HCT116 (cell line): ENCODE measurements at regions not wholly inside any gene's neighbourhood (a gene's known extent, or its start where the extent isn't known, plus 50 kb on each side); places are given as distances from the start of the nearest gene placed in this dataset.

Source experiments
- ATAC-seq: fragments of 200-7000 bp; cut with Tn5 transposase; 2 replicates; pipeline ENCODE4 v1.9.1; 2020; ENCODE audit warnings: mild to moderate bottlenecking, moderate library complexity
- BruUV-seq: library from RNA; stranded (reverse); fragments of 400-500 nt; replicated peaks from 2 replicates; lab custom pipeline; 2021; lab: Mats Ljungman, UMichigan
- CTCF ChIA-PET: fragments of 300-600 bp; sonication (Branson Sonifier 250); formaldehyde crosslinking; loops from one replicate; lab custom pipeline; 2021; ENCODE audit warnings: antibody characterized with exemption; lab: Charles Lee
- POLR2A ChIA-PET: fragments of 300-600, 350-600 bp; sonication (Branson Sonifier 250); formaldehyde crosslinking; loops from one replicate; lab custom pipeline; 2021; ENCODE audit warnings: antibody characterized with exemption; lab: Charles Lee
- RAD21 ChIA-PET, 2 experiments: fragments of 300-600 bp; sonication (Branson Sonifier 250); formaldehyde crosslinking; loops; one replicate each; lab custom pipeline; 2023; ENCODE audit warnings: low total read pairs in 2 of 2; ENCODE audit not compliant: uncharacterized antibody in 2 of 2, unreplicated experiment in 2 of 2, low non-redundant PET in 1 of 2; lab: Charles Lee
- DNase-seq: peaks from one replicate; pipeline ENCODE4 v3.0.0-alpha.2; 2010; ENCODE audit warnings: low read depth, low spot score
- H2AFZ ChIP-seq: fragments of 200-600 bp; shearing (Covaris generic), sonication (generic); 2 replicates; pipeline ENCODE4 v1.6.1; 2017; ENCODE audit warnings: low read depth, mixed run types, mixed read lengths, antibody characterized with exemption, low read length; ENCODE audit not compliant: poor library complexity, severe bottlenecking
- H3K27ac ChIP-seq: 2 replicates; pipeline ENCODE4 v1.5.1; 2012; ENCODE audit warnings: low read depth, low read length
- H3K27me3 ChIP-seq: fragments of 200-600 bp; sonication (generic); 2 replicates; pipeline ENCODE4 v1.6.1; 2016; ENCODE audit warnings: mixed run types, low read length, mixed read lengths; ENCODE audit not compliant: insufficient read depth
- H3K36me3 ChIP-seq, 2 experiments: fragments of 200-500 bp in 1 of 2; fragments of 200-600 bp in 1 of 2; sonication (Bioruptor generic) in 1 of 2; sonication (generic) in 1 of 2; 2 replicates each; pipeline versions ENCODE4 v1.5.1 to v1.6.1; 2014 to 2016; ENCODE audit warnings: low read length in 2 of 2, inconsistent platforms in 1 of 2, mixed read lengths in 1 of 2, mixed run types in 1 of 2; ENCODE audit not compliant: insufficient read depth in 2 of 2, control insufficient read depth in 1 of 2
- H3K4me1 ChIP-seq, 2 experiments: fragments of 200-600 bp in 1 of 2; sonication (generic) in 1 of 2; 2 replicates each; pipeline versions ENCODE4 v1.5.1 to v1.6.1; 2012 to 2017; ENCODE audit warnings: low read length in 2 of 2, inconsistent platforms in 1 of 2, mild to moderate bottlenecking in 1 of 2, mixed read lengths in 1 of 2, mixed run types in 1 of 2, moderate library complexity in 1 of 2; ENCODE audit not compliant: insufficient read depth in 2 of 2, control insufficient read depth in 1 of 2
- H3K4me2 ChIP-seq: fragments of 200-600 bp; sonication (generic); 2 replicates; pipeline ENCODE4 v1.6.1; 2017; ENCODE audit warnings: mixed run types, low read length, mixed read lengths
- H3K4me3 ChIP-seq, 2 experiments: fragments of 200-600 bp in 1 of 2; sonication (generic) in 1 of 2; replicated peaks in 1 of 2; 2 replicates each; pipeline ENCODE4 v1.5.1; 2011 to 2016; ENCODE audit warnings: low read length in 2 of 2, control low read depth in 1 of 2, low read depth in 1 of 2, mild to moderate bottlenecking in 1 of 2, mixed read lengths in 1 of 2, mixed run types in 1 of 2
- H3K79me2 ChIP-seq: fragments of 200-600 bp; sonication (generic); 2 replicates; pipeline ENCODE4 v1.6.1; 2017; ENCODE audit warnings: mild to moderate bottlenecking, mixed run types, low read length, moderate library complexity, mixed read lengths; ENCODE audit not compliant: insufficient read depth
- H3K9ac ChIP-seq: fragments of 200-600 bp; sonication (generic); 2 replicates; pipeline ENCODE4 v1.6.1; 2016; ENCODE audit warnings: low read length, mixed read lengths
- H3K9me2 ChIP-seq: fragments of 200-600 bp; sonication (generic), shearing (Covaris generic); 2 replicates; pipeline ENCODE4 v1.6.1; 2017; ENCODE audit warnings: mixed run types, mild to moderate bottlenecking, moderate library complexity; ENCODE audit not compliant: insufficient read depth
- H3K9me3 ChIP-seq, 2 experiments: fragments of 200-500 bp in 1 of 2; fragments of 200-600 bp in 1 of 2; sonication (Bioruptor generic) in 1 of 2; sonication (generic) in 1 of 2; 2 replicates each; pipeline ENCODE4 v1.6.1; 2014 to 2017; ENCODE audit warnings: low read length in 2 of 2, mixed read lengths in 2 of 2, inconsistent platforms in 1 of 2, low read depth in 1 of 2, mild to moderate bottlenecking in 1 of 2, mixed run types in 1 of 2, moderate library complexity in 1 of 2; ENCODE audit not compliant: control insufficient read depth in 1 of 2, insufficient read depth in 1 of 2
- H4K20me1 ChIP-seq: fragments of 200-600 bp; sonication (generic), shearing (Covaris generic); 2 replicates; pipeline ENCODE4 v1.6.1; 2017; ENCODE audit warnings: mixed run types, mild to moderate bottlenecking, moderate library complexity; ENCODE audit not compliant: insufficient read depth
- CBX3 ChIP-seq: IDR thresholded peaks from 2 replicates; pipeline ENCODE4 v1.6.1; 2012; ENCODE audit warnings: low read depth
- ELF1 ChIP-seq: IDR thresholded peaks from 2 replicates; pipeline ENCODE4 v1.6.1; 2012; ENCODE audit warnings: low read depth, borderline replicate concordance
- EZH2 ChIP-seq: fragments of 200-600 bp; sonication (generic); IDR thresholded peaks from 2 replicates; pipeline ENCODE4 v1.6.1; 2017; ENCODE audit warnings: antibody characterized with exemption, mixed run types
- FOSL1 ChIP-seq: IDR thresholded peaks from 2 replicates; pipeline ENCODE4 v1.6.1; 2012; ENCODE audit warnings: low read depth
- JUND ChIP-seq: IDR thresholded peaks from 2 replicates; pipeline ENCODE4 v1.6.1; 2012
- POLR2A ChIP-seq: IDR thresholded peaks from 2 replicates; pipeline ENCODE4 v1.7.0; 2011; ENCODE audit warnings: borderline replicate concordance; ENCODE audit not compliant: insufficient read depth, insufficient read length; ENCODE audit errors: extremely low read depth
- RAD21 ChIP-seq: IDR thresholded peaks from 2 replicates; pipeline ENCODE4 v1.6.1; 2012; ENCODE audit warnings: low read depth, mild to moderate bottlenecking
- SP1 ChIP-seq: IDR thresholded peaks from 2 replicates; pipeline ENCODE4 v1.6.1; 2012; ENCODE audit warnings: low read depth
- YY1 ChIP-seq: IDR thresholded peaks from 2 replicates; pipeline ENCODE4 v1.6.1; 2011; ENCODE audit warnings: low read length, low read depth, moderate library complexity, mild to moderate bottlenecking; ENCODE audit not compliant: insufficient replicate concordance; ENCODE audit errors: extremely low read depth
- ZFX ChIP-seq: fragments of 450-650 bp; IDR thresholded peaks from 2 replicates; pipeline ENCODE4 v1.6.1; 2017
- ZNF274 ChIP-seq: fragments of 200-500 bp; sonication (Bioruptor generic); IDR thresholded peaks from 2 replicates; pipeline ENCODE4 v1.6.1; 2014; ENCODE audit warnings: mild to moderate bottlenecking, low read depth, low read length, inconsistent platforms
- intact Hi-C: fragments of 100-400 bp; cut with micrococcal nuclease; formaldehyde crosslinking; loops from 2 replicates; pipeline ENCODE4 v1.10.0; 2022
- TF ChIP-seq, protein P1 (sequence below), 3 experiments: fragments of 200-600 bp in 1 of 3; sonication (generic) in 1 of 3; IDR thresholded peaks in 2 of 3; conservative IDR thresholded peaks in 1 of 3; 2 replicates each; pipeline ENCODE4 v1.5.1; 2012 to 2017; ENCODE audit warnings: low read depth in 2 of 3, low read length in 2 of 3, antibody characterized with exemption in 1 of 3, borderline replicate concordance in 1 of 3, control low read depth in 1 of 3, mild to moderate bottlenecking in 1 of 3, mixed read lengths in 1 of 3, mixed run types in 1 of 3, moderate library complexity in 1 of 3; ENCODE audit not compliant: insufficient read depth in 1 of 3
- TF ChIP-seq, protein P2 (sequence below): IDR thresholded peaks from 2 replicates; pipeline ENCODE4 v1.6.1; 2011; ENCODE audit warnings: mild to moderate bottlenecking, low read length, moderate library complexity; ENCODE audit not compliant: insufficient replicate concordance; ENCODE audit errors: extremely low read depth

DNA sequence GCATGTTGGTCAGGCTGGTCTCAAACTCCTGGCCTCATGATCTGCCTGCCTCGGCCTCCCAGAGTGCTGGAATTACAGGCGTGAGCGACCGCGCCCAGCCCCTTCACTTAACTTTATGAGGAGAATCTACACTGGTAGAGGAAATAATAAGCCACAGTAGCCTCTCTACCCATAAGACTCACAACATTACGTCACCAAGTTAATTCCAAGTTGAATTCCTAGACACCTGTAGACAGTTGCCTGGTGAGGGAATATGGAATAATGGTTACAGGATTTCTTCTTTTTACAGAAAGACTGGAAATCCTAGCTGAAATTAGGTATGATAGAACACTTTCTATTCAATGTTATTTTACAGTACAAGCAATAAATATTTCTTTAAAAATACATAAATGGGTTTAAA, 854.5 kb upstream of the EYS start (continued):
- TF ChIP-seq RAD21 (no peak), ELF1 (no peak), CBX3 (no peak)

DNA sequence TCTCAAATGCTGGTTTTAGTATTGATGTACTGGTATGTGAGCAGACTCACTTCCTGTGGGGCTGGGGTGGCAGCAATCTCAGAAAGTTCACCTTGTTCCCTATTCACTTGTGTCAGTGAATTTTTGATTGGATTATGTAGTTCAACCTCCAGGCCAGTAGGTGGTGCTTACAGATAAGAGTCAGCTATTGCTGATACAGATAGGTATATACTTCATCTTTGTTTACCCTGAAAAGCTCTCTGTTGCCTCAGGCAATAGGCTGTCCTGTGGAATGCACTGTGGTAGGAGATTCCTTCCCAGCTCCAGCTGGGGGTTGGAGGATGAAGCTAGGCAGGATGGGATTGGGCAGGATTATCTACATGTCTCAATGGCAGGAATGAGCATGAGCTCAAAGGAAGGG, 851.2 kb upstream of the EYS start:
- Histone ChIP-seq H3K9me3 (peaks cover 6 to 10% of the 10 kb centered on the region in 2 experiments; a peak in 2 of 4 replicates), H3K79me2 (no peaks in the 10 kb centered on the region), H3K4me2 (no peak overlapping the region), H3K4me1 (no peaks in the 10 kb centered on the region), H2AFZ (no peak overlapping the region), H3K27ac (no peak overlapping the region), H3K9me2 (no peaks in the 10 kb centered on the region), H3K4me3 (no peak overlapping the region), H3K9ac (no peak overlapping the region), H4K20me1 (no peaks in the 10 kb centered on the region), H3K27me3 (no peaks in the 10 kb centered on the region), H3K36me3 (no peaks in the 10 kb centered on the region)
- POLR2A ChIA-PET = no interaction called here
- RAD21 ChIA-PET = no interaction called here
- CTCF ChIA-PET = no interaction called here
- no peak for ATAC-seq
- TF ChIP-seq CBX3 = no peak
- TF ChIP-seq, protein P1, sequence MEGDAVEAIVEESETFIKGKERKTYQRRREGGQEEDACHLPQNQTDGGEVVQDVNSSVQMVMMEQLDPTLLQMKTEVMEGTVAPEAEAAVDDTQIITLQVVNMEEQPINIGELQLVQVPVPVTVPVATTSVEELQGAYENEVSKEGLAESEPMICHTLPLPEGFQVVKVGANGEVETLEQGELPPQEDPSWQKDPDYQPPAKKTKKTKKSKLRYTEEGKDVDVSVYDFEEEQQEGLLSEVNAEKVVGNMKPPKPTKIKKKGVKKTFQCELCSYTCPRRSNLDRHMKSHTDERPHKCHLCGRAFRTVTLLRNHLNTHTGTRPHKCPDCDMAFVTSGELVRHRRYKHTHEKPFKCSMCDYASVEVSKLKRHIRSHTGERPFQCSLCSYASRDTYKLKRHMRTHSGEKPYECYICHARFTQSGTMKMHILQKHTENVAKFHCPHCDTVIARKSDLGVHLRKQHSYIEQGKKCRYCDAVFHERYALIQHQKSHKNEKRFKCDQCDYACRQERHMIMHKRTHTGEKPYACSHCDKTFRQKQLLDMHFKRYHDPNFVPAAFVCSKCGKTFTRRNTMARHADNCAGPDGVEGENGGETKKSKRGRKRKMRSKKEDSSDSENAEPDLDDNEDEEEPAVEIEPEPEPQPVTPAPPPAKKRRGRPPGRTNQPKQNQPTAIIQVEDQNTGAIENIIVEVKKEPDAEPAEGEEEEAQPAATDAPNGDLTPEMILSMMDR (IDR thresholded peaks at IDR 0.05 in 2 of 3, conservative IDR thresholded peaks at IDR 0.05 in 1 of 3; ENCODE audit: borderline replicate concordance in 1 of 3, insufficient read depth in 1 of 3, low read depth in 2 of 3, low read length in 2 of 3) = peak in 2 of 3 experiments; percentile 24 to 31; a peak in 2 of 6 replicates
- BruUV-seq = no TSS peak
- no peak for DNase-seq
- intact Hi-C loops = no loop called here

DNA sequence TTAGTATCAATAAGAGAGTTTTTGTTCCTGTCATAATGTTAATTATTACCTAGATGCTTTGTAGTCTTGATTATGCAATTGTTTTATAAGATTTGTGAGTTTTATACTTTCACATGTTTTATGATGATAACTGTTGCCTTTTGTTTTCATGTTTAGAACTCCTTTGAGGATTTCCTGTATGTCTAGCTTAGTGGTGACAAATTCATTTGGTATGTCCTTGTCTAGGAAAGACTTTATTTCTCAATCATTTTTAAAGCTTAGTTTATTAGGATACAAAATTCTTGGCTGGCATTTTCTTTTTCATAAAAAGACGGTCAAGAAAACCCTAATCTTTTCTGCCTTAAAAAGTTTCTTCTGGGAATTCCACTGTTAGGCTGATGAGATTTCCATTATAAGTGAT, 849.9 kb upstream of the EYS start:
- Histone ChIP-seq H3K9ac (no peak overlapping the region), H3K27me3 (no peaks in the 10 kb centered on the region), H3K36me3 (no peaks in the 10 kb centered on the region), H3K27ac (no peak overlapping the region), H3K4me3 (no peak overlapping the region), H3K4me2 (no peak overlapping the region), H4K20me1 (no peaks in the 10 kb centered on the region), H3K79me2 (no peaks in the 10 kb centered on the region), H3K9me2 (no peaks in the 10 kb centered on the region), H3K9me3 (peaks cover 5 to 6% of the 10 kb centered on the region in 2 experiments; a peak in 2 of 4 replicates), H2AFZ (no peak overlapping the region), H3K4me1 (no peaks in the 10 kb centered on the region)
- ChIA-PET CTCF (no interaction called here), RAD21 (no interaction called here), POLR2A (no interaction called here)
- DNase-seq = no peak
- no TSS peak for BruUV-seq
- no peak for ATAC-seq
- intact Hi-C loops = no loop called here
- no peak for TF ChIP-seq FOSL1
- TF ChIP-seq, protein P2, sequence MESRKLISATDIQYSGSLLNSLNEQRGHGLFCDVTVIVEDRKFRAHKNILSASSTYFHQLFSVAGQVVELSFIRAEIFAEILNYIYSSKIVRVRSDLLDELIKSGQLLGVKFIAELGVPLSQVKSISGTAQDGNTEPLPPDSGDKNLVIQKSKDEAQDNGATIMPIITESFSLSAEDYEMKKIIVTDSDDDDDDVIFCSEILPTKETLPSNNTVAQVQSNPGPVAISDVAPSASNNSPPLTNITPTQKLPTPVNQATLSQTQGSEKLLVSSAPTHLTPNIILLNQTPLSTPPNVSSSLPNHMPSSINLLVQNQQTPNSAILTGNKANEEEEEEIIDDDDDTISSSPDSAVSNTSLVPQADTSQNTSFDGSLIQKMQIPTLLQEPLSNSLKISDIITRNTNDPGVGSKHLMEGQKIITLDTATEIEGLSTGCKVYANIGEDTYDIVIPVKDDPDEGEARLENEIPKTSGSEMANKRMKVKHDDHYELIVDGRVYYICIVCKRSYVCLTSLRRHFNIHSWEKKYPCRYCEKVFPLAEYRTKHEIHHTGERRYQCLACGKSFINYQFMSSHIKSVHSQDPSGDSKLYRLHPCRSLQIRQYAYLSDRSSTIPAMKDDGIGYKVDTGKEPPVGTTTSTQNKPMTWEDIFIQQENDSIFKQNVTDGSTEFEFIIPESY = no peak
- TF ChIP-seq ZFX = no peak
- no peak for TF ChIP-seq POLR2A
- TF ChIP-seq, protein P1 (IDR thresholded peaks at IDR 0.05 in 2 of 3, conservative IDR thresholded peaks at IDR 0.05 in 1 of 3; ENCODE audit: borderline replicate concordance in 1 of 3, insufficient read depth in 1 of 3, low read depth in 2 of 3, low read length in 2 of 3) = no peak
- TF ChIP-seq EZH2 = no peak
- TF ChIP-seq SP1 = no peak
- no peak for TF ChIP-seq ZNF274
- no peak for TF ChIP-seq YY1
- TF ChIP-seq JUND = no peak
- TF ChIP-seq CBX3 = no peak
